Tibial nerve (tissue), 4 donors: ENCODE measurements at regions not wholly inside any gene's neighbourhood (a gene's known extent, or its start where the extent isn't known, plus 50 kb on each side); places are given as distances from the start of the nearest gene placed in this dataset.

Experiments
- DNase-seq, 2 donors: peaks; one replicate each; pipeline ENCODE4 v3.0.0-alpha.2; 2019; ENCODE audit warnings: low spot score in 2 of 2
- H3K27ac ChIP-seq, 4 donors: fragments of 200-600 bp; sonication (generic) in 3 of 4; one replicate each; pipeline ENCODE4 v1.5.1; 2017 to 2019; ENCODE audit warnings: mild to moderate bottlenecking in 1 of 4
- H3K27me3 ChIP-seq, 2 donors: fragments of 200-600 bp; sonication (generic) in 1 of 2; one replicate each; pipeline versions ENCODE4 v1.5.1 to v1.6.0; 2017 to 2019
- H3K36me3 ChIP-seq, 3 donors: fragments of 200-600 bp; sonication (generic); one replicate each; pipeline ENCODE4 v1.5.1; 2018 to 2019
- H3K4me1 ChIP-seq, 4 donors: fragments of 200-600 bp; sonication (generic) in 3 of 4; one replicate each; pipeline ENCODE4 v1.5.1; 2017 to 2019
- H3K4me3 ChIP-seq, 4 donors: fragments of 200-600 bp; sonication (generic) in 3 of 4; one replicate each; pipeline ENCODE4 v1.5.1; 2017 to 2019; ENCODE audit warnings: mild to moderate bottlenecking in 1 of 4, moderate library complexity in 1 of 4
- H3K9me3 ChIP-seq, 4 donors: fragments of 200-600 bp; sonication (generic) in 3 of 4; one replicate each; pipeline ENCODE4 v1.5.1; 2017 to 2019
- CTCF ChIP-seq, 5 experiments: fragments of 200-600 bp in 3 of 5; fragments of 450-650 bp in 2 of 5; sonication (generic) in 3 of 5; IDR thresholded peaks; one replicate each; pipeline ENCODE4 v1.5.1; 2016 to 2019; ENCODE audit warnings: antibody characterized with exemption in 5 of 5, mild to moderate bottlenecking in 3 of 5, moderate library complexity in 2 of 5
- EP300 ChIP-seq, 2 donors: sonication (generic); formaldehyde crosslinking; IDR thresholded peaks; one replicate each; pipeline ENCODE4 v1.6.1; 2017; ENCODE audit warnings: antibody characterized with exemption in 2 of 2, mild to moderate bottlenecking in 1 of 2
- POLR2A ChIP-seq, 2 donors: fragments of 450-650 bp; IDR thresholded peaks; one replicate each; pipeline ENCODE4 v1.6.1; 2017; ENCODE audit warnings: antibody characterized with exemption in 2 of 2, mild to moderate bottlenecking in 2 of 2, moderate library complexity in 2 of 2
- WGBS, 2 donors: methylation state at CpG; one replicate each; pipeline ENCODE4 v1.1.5; 2018; 5-methylcytosine and 5-hydroxymethylcytosine counted together

- Histone ChIP-seq H3K4me1 (peaks cover 0 to 4% (median 0%) of the 10 kb centered on the region in 4 donors), H3K27ac (no peak overlapping the region), H3K27me3 (no peaks in the 10 kb centered on the region), H3K36me3 (no peaks in the 10 kb centered on the region), H3K4me3 (no peak overlapping the region), H3K9me3 (peaks cover 0 to 8% (median 0%) of the 10 kb centered on the region in 4 donors)
- 40 to 47% methylated on average over 6 of the region's 6 CpGs for WGBS, 2 donors
- no peak for DNase-seq
- no peak for TF ChIP-seq CTCF (IDR thresholded peaks at IDR 0.05)
Observed at GRCh38 chr6:139644821-139645220, 270.4 kb upstream of the CITED2 start.

GRCh38 chr6:139643986-139644385 lies 269.5 kb upstream of the CITED2 start:
- peaks cover 0 to 8% (median 0%) of the 10 kb centered on the region in 4 donors for H3K9me3 ChIP-seq
- 88 to 92% methylated on average over 5 of the region's 5 CpGs for WGBS, 2 donors
- H3K36me3 ChIP-seq: no peaks in the 10 kb centered on the region
- no peak for DNase-seq
- no peaks in the 10 kb centered on the region for H3K27me3 ChIP-seq
- H3K27ac ChIP-seq: no peak overlapping the region
- no peak overlapping the region for H3K4me3 ChIP-seq
- TF ChIP-seq POLR2A (IDR thresholded peaks at IDR 0.05) (no peak), CTCF (IDR thresholded peaks at IDR 0.05) (no peak), EP300 (IDR thresholded peaks at IDR 0.05) (no peak)
- peaks cover 0 to 4% (median 0%) of the 10 kb centered on the region in 4 donors for H3K4me1 ChIP-seq

GRCh38 chr6:139642346-139642745 lies 267.9 kb upstream of the CITED2 start:
- peaks cover 0 to 4% (median 0%) of the 10 kb centered on the region in 4 donors for H3K4me1 ChIP-seq
- H3K27me3 ChIP-seq: no peaks in the 10 kb centered on the region
- H3K4me3 ChIP-seq: no peak overlapping the region
- H3K9me3 ChIP-seq: peaks cover 0 to 8% (median 0%) of the 10 kb centered on the region in 4 donors
- no peaks in the 10 kb centered on the region for H3K36me3 ChIP-seq
- no peak overlapping the region for H3K27ac ChIP-seq
- TF ChIP-seq EP300 (IDR thresholded peaks at IDR 0.05) (no peak), POLR2A (IDR thresholded peaks at IDR 0.05) (no peak), CTCF (IDR thresholded peaks at IDR 0.05) (no peak)
- WGBS, 2 donors: 50 to 70% methylated on average over 2 of the region's 2 CpGs
- no peak for DNase-seq

GRCh38 chr6:139641376-139641775 lies 266.9 kb upstream of the CITED2 start:
- DNase-seq: no peak
- Histone ChIP-seq H3K4me3 (no peak overlapping the region), H3K9me3 (peaks cover 0 to 2% (median 0%) of the 10 kb centered on the region in 4 donors), H3K27ac (no peak overlapping the region), H3K4me1 (peaks cover 0 to 4% (median 0%) of the 10 kb centered on the region in 4 donors), H3K36me3 (no peaks in the 10 kb centered on the region), H3K27me3 (no peaks in the 10 kb centered on the region)
- TF ChIP-seq POLR2A (IDR thresholded peaks at IDR 0.05): no peak
- no peak for TF ChIP-seq CTCF (IDR thresholded peaks at IDR 0.05)
- no peak for TF ChIP-seq EP300 (IDR thresholded peaks at IDR 0.05)
- WGBS, 2 donors: 73 to 80% methylated on average over 3 of the region's 3 CpGs

GRCh38 chr6:139640921-139641320 lies 266.5 kb upstream of the CITED2 start:
- no peaks in the 10 kb centered on the region for H3K27me3 ChIP-seq
- no peak overlapping the region for H3K4me3 ChIP-seq
- H3K36me3 ChIP-seq: no peaks in the 10 kb centered on the region
- H3K9me3 ChIP-seq: no peaks in the 10 kb centered on the region
- TF ChIP-seq CTCF (IDR thresholded peaks at IDR 0.05) (no peak), EP300 (IDR thresholded peaks at IDR 0.05) (no peak), POLR2A (IDR thresholded peaks at IDR 0.05) (no peak)
- peaks cover 0 to 4% (median 0%) of the 10 kb centered on the region in 4 donors for H3K4me1 ChIP-seq
- DNase-seq: no peak
- H3K27ac ChIP-seq: no peak overlapping the region
- 59 to 71% methylated on average over 4 of the region's 4 CpGs for WGBS, 2 donors
